ENCODE measurements at regions not wholly inside any gene's neighbourhood (a gene's known extent, or its start where the extent isn't known, plus 50 kb on each side); places are given as distances from the start of the nearest gene placed in this dataset.

- DNase-seq (ENCODE audit: low read depth in 1 of 2, low spot score in 1 of 2), result no peak
Measured at GRCh38 chr6:90406142-90406794, 109.6 kb upstream of the BACH2 start.

- no peak for DNase-seq (ENCODE audit: low read depth in 1 of 2, low spot score in 1 of 2)
Measured at GRCh38 chr6:90403489-90404381, 107.1 kb upstream of the BACH2 start.

- no peak for DNase-seq (ENCODE audit: low read depth in 1 of 2, low spot score in 1 of 2)
Measured at GRCh38 chr6:90402831-90403192, 106.2 kb upstream of the BACH2 start.

GRCh38 chr6:90401933-90402830 lies 105.5 kb upstream of the BACH2 start:
- DNase-seq (ENCODE audit: low read depth in 1 of 2, low spot score in 1 of 2), result no peak

GRCh38 chr6:90399970-90400369 lies 103.3 kb upstream of the BACH2 start:
- no peak for DNase-seq (ENCODE audit: low read depth in 1 of 2, low spot score in 1 of 2)

GRCh38 chr6:90397929-90398674 lies 101.5 kb upstream of the BACH2 start:
- DNase-seq (ENCODE audit: low read depth in 1 of 2, low spot score in 1 of 2), result peak; percentile 54 to 60

- DNase-seq (ENCODE audit: low read depth in 1 of 2, low spot score in 1 of 2), result no peak
Measured at GRCh38 chr6:90397047-90397446, 100.4 kb upstream of the BACH2 start.

- DNase-seq (ENCODE audit: low read depth in 1 of 2, low spot score in 1 of 2), result peak in 1 of 2 donors; percentile 38
Measured at GRCh38 chr6:90393232-90393884, 96.7 kb upstream of the BACH2 start.

GRCh38 chr6:90390379-90390778 lies 93.7 kb upstream of the BACH2 start:
- DNase-seq (ENCODE audit: low read depth in 1 of 2, low spot score in 1 of 2), result no peak

- DNase-seq (ENCODE audit: low read depth in 1 of 2, low spot score in 1 of 2), result no peak
Measured at GRCh38 chr6:90388395-90388794, 91.8 kb upstream of the BACH2 start.

GRCh38 chr6:90387826-90388225 lies 91.2 kb upstream of the BACH2 start:
- DNase-seq (ENCODE audit: low read depth in 1 of 2, low spot score in 1 of 2), result no peak

GRCh38 chr6:90387383-90387775 lies 90.7 kb upstream of the BACH2 start:
- no peak for DNase-seq (ENCODE audit: low read depth in 1 of 2, low spot score in 1 of 2)

GRCh38 chr6:90386399-90387382 lies 90.0 kb upstream of the BACH2 start:
- DNase-seq (ENCODE audit: low read depth in 1 of 2, low spot score in 1 of 2), result no peak

- no peak for DNase-seq (ENCODE audit: low read depth in 1 of 2, low spot score in 1 of 2)
Measured at GRCh38 chr6:90385759-90386313, 89.2 kb upstream of the BACH2 start.

GRCh38 chr6:90384720-90385119 lies 88.1 kb upstream of the BACH2 start:
- no peak for DNase-seq (ENCODE audit: low read depth in 1 of 2, low spot score in 1 of 2)

GRCh38 chr6:90383196-90383822 lies 86.7 kb upstream of the BACH2 start:
- no peak for DNase-seq (ENCODE audit: low read depth in 1 of 2, low spot score in 1 of 2)

- DNase-seq (ENCODE audit: low read depth in 1 of 2, low spot score in 1 of 2), result no peak
Measured at GRCh38 chr6:90382760-90383159, 86.1 kb upstream of the BACH2 start.

- DNase-seq (ENCODE audit: low read depth in 1 of 2, low spot score in 1 of 2), result no peak
Measured at GRCh38 chr6:90375681-90376439, 79.2 kb upstream of the BACH2 start.
